KBM-7 (cell line): ENCODE measurements at regions not wholly inside any gene's neighbourhood (a gene's known extent, or its start where the extent isn't known, plus 50 kb on each side); places are given as distances from the start of the nearest gene placed in this dataset.

Experiments
- DNase-seq: peaks from one replicate; pipeline ENCODE4 v3.0.0-alpha.2; 2015
- in situ Hi-C: fragments of 300-500 bp; cut with MboI; formaldehyde crosslinking; loops from 2 replicates; pipeline ENCODE4 v1.14.3; 2020; ENCODE audit warnings: low sequenced_read_pairs, low pct_unique_long_range_greater_than_20kb, mixed read lengths

DNA sequence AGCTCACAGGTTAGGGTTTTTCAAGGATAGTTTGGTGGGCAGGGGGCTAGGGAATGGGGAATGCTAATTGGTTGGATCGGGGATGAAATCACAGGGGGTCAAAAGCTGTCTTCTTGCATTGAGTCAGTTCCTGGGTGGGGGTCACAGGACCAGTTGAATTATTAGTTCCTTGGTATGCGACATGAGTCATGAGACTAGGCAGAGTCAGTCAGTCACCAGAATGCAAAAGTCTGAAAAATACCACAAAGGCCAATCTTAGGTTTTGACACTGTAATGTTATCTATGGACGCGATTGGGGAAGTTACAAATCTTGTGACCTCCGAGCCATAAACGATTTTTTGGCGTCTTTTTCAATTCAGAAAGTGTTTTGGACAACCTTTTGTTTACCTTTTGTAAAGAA is 101.2 kb downstream of the ZNF519 start:
- no peak for DNase-seq
- in situ Hi-C loops: no loop called here

DNA sequence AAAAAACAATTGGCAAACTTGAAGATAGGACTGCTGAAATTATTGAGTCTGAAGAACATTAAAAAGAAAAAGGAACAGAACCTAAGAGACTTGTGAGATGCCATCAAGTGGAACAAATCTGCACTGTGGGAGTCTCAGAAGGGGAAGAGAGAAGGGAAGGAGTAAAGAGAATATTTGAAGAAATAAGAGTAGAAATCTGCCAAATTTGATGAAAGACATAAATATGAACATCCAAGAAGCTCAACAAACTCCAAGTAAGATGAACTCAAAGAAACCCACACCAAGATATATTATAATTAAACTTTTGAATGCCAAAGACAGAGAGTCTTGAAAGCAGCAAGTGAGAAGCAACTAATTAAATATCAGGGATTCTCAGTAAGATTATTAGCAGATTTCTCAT is 102.7 kb downstream of the ZNF519 start:
- in situ Hi-C loops: no loop called here
- DNase-seq: no peak

DNA sequence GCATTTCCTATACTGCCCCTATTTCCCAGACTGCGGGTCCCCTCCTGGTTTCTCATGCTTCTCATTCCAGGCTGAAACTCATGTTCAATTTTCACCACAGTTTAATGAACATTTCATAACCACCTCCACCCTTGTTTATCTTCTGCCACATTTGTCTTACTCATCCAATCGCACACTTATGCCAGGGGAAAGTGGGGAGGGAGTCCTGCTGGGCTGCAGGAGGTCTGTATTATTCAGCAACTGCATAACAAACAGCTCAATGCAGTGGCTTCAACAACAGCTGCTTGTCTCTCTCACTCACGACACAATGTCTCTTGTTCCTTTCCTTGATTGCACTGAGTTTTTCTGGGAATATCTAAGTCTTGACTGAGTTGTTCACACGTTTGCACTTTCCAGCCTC is 106.0 kb downstream of the ZNF519 start:
- in situ Hi-C loops: no loop called here

DNA sequence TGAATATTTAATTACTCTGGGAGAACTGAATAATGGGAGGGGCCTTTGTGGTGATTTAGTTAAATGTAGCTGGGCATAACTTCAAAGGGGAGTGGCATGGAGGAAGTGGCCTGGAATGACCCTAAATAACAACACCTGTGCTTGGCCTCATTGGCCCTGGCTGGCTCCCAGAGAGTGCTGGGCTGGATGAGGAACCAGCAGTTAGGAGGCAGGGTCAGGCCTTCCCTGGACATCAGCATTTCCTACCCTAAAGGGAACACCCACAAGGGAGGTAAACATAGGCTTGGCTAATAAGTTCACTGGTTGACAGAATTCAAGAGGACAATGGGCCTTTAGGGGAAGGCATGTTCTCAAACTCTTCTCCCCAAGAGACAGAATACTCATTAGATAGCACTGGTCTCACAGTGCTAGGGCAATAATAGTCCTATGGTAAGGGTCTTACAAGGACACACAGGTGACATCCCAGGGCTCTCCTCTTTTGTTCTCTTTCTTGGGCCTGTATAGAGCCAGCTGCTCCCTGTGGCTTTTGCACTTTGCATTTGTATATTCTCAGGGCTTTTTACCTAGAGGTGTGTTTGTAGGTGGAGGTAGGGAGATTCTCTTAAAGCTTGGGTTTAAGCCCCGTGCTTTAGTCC is 106.8 kb downstream of the ZNF519 start:
- in situ Hi-C loops: no loop called here
- no peak for DNase-seq

More for the DNA sequence above, 106.0 kb downstream of the ZNF519 start:
- DNase-seq: no peak

DNA sequence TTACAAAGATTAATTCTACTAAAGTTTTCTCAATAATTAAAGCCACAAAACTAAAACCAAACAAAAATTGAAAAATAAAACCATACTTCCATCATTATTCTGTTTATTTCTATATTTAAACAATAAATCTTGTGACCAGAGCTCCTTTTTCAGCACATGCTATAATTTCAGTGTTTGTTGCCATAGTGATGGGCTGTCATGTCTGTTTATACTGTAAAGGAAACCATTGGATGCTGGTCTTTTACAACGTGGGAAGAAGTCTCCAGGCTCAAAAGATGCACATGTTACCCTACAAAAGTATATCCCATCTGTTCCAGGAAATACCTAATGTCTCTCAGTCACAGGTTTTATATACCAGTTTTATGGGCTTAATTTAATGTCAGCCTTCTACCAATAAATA is 100.1 kb upstream of the MC2R start:
- DNase-seq: no peak
- in situ Hi-C loops: no loop called here

DNA sequence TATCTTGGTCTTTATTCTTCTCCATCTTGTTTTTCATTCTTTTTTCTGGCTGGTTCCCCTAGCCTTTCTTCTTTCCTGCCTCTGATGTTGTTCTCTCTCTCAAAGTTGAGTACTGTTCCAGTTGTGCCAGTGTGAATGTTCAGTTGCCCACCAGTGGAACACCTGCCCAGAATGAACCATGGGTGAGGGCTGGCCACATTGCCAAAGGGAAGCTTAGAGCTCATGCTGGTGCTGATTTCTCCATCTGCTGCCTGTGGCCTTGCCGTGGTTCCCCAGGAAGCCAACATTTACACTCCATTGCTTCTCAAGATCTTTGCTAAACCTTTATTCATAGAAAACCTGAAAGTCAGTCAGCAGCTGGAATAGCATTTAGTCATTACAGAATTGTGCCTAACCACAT is 99.1 kb upstream of the MC2R start:
- no peak for DNase-seq
- in situ Hi-C loops: no loop called here

DNA sequence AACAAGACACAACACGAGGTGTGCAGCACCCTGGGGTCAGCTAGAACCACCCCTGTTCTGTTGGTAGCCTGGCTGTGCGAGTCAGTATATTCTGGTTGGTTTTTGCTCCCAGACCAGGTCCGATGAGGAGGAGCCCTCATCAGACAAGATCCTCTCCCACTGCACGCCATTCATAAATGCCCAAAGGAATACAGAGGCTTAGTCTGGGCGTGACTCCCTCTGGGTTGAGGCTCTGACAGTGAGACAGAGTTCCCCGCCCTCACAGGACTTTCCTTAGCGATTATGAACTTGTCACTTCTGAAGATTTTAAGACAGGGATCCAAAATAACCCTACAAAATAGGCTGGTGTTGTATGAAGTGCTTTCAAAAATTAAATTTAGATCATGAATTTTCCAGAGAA is 85.5 kb upstream of the MC2R start:
- in situ Hi-C loops: no loop called here
- DNase-seq: no peak

DNA sequence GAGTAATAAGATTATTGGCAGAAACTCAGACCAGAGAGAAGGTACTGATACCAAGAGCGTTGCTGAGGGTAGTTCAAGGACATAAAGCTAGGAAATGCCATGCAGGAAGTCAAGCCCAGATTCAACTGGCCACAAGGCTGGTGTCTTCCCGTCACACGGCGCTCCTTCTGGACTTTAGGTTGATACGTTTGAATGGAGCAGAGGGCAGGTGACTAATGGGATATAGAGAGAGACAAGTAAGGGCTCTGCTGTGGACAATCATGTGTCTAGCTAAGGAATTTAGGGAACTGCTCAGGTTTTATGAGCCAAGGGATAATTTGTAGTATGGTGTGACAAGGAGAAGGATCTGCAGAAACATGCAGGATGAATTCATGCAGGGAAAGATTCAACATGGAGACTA is 83.9 kb upstream of the MC2R start:
- in situ Hi-C loops: no loop called here

DNA sequence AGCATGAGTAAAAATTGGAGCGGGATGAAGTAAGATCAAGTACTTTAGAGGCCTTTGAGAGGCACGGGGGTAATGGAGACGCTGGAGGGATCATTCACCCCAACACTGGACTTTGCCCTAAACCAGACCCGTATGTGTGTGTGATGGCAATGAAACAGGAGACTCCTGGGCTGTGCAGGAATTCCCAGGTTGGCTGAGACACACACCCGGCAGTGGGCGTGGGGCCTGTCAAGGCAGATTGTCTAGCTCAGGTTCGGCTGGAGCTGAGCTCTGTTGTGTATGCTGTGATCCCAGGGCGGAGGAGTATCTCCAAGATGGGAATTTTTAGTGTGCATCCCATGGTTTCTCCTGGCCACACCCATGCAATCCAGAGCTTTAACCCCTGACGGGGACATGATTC is 83.2 kb upstream of the MC2R start:
- in situ Hi-C loops: no loop called here

More for the DNA sequence above, 83.9 kb upstream of the MC2R start:
- DNase-seq: no peak

DNA sequence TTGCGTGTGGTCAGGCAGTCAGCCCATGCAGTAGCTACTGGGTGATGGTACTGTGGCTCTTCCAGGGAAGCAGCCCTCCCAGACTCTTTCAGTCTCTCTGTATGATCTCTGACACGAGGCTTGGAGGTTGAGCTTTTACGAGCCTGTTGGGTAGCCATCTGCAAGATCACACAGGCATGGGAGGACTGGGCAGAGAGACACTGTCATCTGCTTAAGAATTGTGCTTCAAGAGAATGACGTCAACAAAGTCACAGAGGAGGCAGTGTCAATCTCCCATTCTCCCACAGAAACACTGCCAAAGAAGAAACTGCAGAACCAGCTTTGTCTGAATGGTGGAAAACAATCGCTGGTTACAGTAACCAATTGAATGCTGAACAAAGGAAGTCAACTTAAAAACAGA is 78.4 kb upstream of the MC2R start:
- in situ Hi-C loops: no loop called here

More for the DNA sequence above, 83.2 kb upstream of the MC2R start:
- no peak for DNase-seq

DNA sequence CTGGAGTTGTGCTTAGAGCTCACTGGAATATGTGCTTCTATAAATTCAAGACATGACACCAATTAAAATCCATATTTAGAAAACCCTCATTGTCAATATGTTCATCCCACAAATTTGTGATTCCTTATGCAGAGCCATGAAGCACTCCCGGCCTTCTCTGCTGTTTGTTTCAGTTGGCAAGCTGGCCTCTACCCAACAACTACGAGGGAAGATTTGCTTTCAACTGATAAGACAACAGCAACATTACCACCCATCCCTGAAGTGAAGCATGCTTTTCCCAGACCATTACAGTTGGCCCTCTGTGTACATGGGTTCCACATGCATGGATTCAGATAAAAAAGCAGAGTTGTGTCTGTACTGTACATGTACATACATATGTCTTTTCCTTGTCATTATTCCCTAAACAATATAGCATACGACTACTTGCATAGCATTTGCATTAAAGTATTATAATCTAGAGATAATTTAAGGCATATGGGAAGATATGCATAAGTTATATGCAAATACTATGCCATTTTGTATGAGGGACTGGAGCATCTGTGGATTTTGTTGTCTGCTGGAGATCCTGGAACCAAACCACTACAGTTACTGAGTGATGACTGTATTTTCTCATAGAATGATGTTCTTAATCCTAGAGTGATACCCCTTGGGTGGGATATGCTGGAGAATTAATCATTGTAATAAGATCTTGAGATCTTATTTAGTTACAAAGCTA is 77.6 kb upstream of the MC2R start:
- in situ Hi-C loops: no loop called here

More for the DNA sequence above, 78.4 kb upstream of the MC2R start:
- no peak for DNase-seq

DNA sequence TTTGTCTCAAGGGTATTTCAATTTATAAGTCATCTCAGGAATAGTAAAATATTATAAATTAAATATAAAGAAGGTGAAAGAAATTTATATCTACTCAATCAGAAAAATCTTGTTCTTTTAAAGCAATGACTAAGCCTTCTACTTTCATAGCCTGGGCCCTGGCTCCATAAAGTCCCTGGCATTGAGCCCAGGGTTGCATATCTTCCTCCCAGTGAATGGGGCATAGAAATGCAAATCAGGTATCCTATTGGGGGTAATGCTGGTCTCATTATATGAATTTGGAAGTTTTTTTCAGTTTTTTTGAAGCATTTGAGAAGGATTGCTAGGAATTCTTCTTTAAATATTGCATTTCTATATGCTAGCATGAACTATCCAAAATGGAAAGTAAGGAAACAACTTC is 73.9 kb upstream of the MC2R start:
- DNase-seq: no peak
- in situ Hi-C loops: no loop called here

More for the DNA sequence above, 77.6 kb upstream of the MC2R start:
- DNase-seq: no peak

DNA sequence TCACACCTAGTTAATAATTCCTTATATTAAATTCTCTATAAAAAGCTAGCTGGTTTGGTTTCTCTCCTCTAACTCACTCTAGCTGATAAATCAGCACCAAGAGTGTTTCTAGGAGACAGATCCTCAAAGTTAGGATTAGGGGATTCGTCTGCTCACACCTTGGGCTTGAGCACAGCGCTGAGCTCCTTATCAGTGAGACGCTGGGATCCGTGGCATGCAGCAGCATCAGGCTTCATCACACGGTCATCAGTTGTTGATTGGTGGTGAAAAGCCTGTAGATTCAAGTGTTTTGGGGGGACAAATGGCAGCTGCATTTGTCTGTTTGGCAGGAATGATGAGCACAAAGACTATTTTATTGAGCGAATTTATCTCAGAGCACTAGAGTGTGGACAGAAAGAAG is 72.6 kb upstream of the MC2R start:
- in situ Hi-C loops: no loop called here
- no peak for DNase-seq

DNA sequence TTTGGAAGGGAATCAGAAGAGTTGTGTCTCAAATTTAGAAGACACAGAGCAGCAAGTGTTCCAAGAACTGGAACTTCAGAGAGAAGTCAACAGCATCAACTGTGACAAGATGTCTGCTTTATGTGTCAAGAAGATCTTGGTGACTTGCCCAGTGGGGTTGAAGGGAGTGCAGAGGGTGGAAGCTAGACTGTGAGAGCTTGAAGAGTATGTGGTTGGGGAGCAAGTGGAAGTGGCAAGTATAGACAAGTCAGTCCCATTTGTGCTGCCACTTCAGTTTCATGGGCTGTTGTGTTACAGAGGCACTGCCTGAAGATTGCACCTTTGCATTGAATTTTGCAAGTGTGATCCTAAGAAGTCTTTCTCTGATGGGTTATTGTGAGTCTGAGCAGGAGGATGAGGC is 68.7 kb upstream of the MC2R start:
- in situ Hi-C loops: no loop called here
- no peak for DNase-seq

DNA sequence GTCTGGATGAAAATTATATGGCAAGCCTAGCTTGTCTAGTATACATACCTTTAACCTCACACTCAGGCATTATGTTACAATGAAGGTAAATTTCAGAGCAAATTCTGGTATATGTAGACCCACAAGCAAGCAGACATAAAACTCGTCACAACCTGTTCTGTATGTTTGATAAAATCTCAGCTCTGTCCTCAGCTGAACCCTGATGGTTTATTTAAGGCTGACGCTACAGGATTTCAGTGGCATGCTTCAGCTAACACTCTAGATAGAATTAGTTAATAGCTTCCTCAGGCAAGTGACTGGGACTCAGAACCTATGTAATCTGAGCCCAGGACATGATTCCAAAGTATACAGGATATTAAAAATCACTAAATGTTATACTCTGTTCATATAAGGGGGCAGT is 68.2 kb upstream of the MC2R start:
- in situ Hi-C loops: no loop called here
- DNase-seq: no peak

DNA sequence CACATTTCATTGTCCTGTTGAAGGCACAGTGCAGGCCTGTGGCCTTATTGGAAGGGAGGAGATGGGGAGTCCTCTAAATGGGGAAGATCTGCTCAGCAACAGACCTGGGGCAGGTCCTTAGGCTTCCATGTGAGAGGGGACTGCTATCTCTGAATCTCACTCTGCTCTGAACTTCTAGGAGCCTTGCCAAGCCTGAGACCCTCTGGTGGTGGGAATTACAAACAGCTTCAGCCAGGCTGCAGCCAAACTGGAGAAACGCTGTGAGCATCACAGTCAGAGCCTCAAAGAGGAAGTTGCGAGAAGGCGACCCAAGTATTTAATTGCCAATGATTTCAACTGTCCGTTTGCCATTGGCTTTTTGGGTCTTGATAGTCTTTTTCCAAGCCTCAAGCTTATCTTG is 66.8 kb upstream of the MC2R start:
- in situ Hi-C loops: no loop called here

DNA sequence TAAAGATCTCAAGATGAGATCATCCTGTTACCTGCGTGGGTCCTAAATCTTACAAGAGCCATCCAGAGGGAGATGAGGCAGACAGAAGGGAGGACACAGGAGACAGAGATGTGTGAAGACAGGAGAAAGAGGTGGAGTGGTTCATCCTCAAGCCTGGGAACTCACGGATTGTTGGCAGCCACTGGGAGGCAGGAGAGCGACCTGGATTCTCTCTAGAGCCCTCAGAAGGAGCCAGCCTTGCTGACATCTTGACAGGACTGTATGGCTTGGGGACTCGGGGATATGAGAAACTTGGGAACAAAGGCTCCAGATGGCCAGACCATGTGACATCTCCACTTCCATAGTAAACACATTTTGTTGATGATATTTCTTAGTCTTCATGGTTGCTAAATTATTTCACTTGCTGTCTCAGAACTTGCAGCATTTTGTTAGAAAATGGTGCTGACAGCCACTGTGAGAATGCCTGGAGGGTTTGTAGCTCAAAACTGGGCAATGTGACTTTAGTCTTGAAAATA is 57.8 kb upstream of the MC2R start:
- DNase-seq: no peak
- in situ Hi-C loops: no loop called here

More for the DNA sequence above, 66.8 kb upstream of the MC2R start:
- peak; percentile 19 for DNase-seq
